GM12878 (cell line): ENCODE measurements at regions not wholly inside any gene's neighbourhood (a gene's known extent, or its start where the extent isn't known, plus 50 kb on each side); places are given as distances from the start of the nearest gene placed in this dataset.

Experiments used
- ATAC-seq: fragments of 200-7000 bp; cut with Tn5 transposase; 3 replicates; pipeline ENCODE4 v1.9.1; 2020; ENCODE audit warnings: mild to moderate bottlenecking, moderate library complexity
- BruUV-seq: library from RNA; stranded (reverse); fragments of 400-500 nt; replicated peaks from 2 replicates; lab custom pipeline; 2021; lab: Mats Ljungman, UMichigan
- CTCF ChIA-PET: fragments of 300-600 bp; sonication (Branson Sonifier 250); formaldehyde crosslinking; extraction: SDS; loops from one replicate; lab custom pipeline; 2021; ENCODE audit warnings: inconsistent platforms; lab: Yijun Ruan, JAX
- POLR2A ChIA-PET: fragments of 350-600 bp; formaldehyde crosslinking; extraction: SDS; loops from one replicate; lab custom pipeline; 2021; ENCODE audit warnings: inconsistent platforms; lab: Charles Lee
- RAD21 ChIA-PET: fragments of 300-600 bp; sonication (Branson Sonifier 250); formaldehyde crosslinking; loops from one replicate; lab custom pipeline; 2023; ENCODE audit warnings: antibody characterized with exemption; ENCODE audit not compliant: unreplicated experiment; lab: Charles Lee
- SMC1A ChIA-PET: fragments of 300-600 bp; sonication (Branson Sonifier 250); formaldehyde crosslinking; loops from one replicate; lab custom pipeline; 2023; ENCODE audit not compliant: unreplicated experiment, uncharacterized antibody; lab: Charles Lee
- DNase-seq: peaks from one replicate; pipeline ENCODE4 v3.0.0-alpha.2; 2011; ENCODE audit warnings: low read depth, low spot score
- FAIRE-seq: peaks from 3 replicates; lab custom pipeline; 2011; peaks lifted over from hg19 to GRCh38; lab: Jason Lieb, UNC
- H2AFZ ChIP-seq: 2 replicates; pipeline ENCODE4 v1.6.0; 2011; ENCODE audit warnings: low read depth, low read length, control low read depth; ENCODE audit not compliant: control insufficient read depth
- H3K27ac ChIP-seq: 2 replicates; pipeline ENCODE4 v1.5.1; 2011; ENCODE audit warnings: control low read depth; ENCODE audit not compliant: control insufficient read depth, insufficient read depth
- H3K27me3 ChIP-seq, 2 experiments: replicated peaks in 1 of 2; 2 replicates each; pipeline versions ENCODE4 v1.6.0 to v1.6.1; 2011; ENCODE audit warnings: low read length in 1 of 2; ENCODE audit not compliant: control insufficient read depth in 2 of 2, insufficient read depth in 2 of 2
- H3K36me3 ChIP-seq, 2 experiments: 2 replicates each; pipeline ENCODE4 v1.5.1; 2011; ENCODE audit warnings: low read length in 1 of 2; ENCODE audit not compliant: control insufficient read depth in 2 of 2, insufficient read depth in 2 of 2
- H3K4me1 ChIP-seq: 2 replicates; pipeline ENCODE4 v1.6.1; 2011; ENCODE audit warnings: mild to moderate bottlenecking, low read length, moderate library complexity, mixed read lengths; ENCODE audit not compliant: control insufficient read depth, insufficient read depth
- H3K4me2 ChIP-seq: 2 replicates; pipeline ENCODE4 v1.6.0; 2011; ENCODE audit warnings: control low read depth; ENCODE audit not compliant: control insufficient read depth, insufficient read depth
- H3K4me3 ChIP-seq: fragments of 200-600 bp; sonication (generic); 2 replicates; pipeline ENCODE4 v1.5.1; 2016
- H3K79me2 ChIP-seq: 2 replicates; pipeline ENCODE4 v1.6.0; 2011; ENCODE audit warnings: low read length; ENCODE audit not compliant: control insufficient read depth, insufficient read depth
- H3K9ac ChIP-seq: 2 replicates; pipeline ENCODE4 v1.8.0; 2011; ENCODE audit warnings: low read length, control low read depth, mixed read lengths; ENCODE audit not compliant: control insufficient read depth, insufficient read depth
- H3K9me3 ChIP-seq: replicated peaks from 3 replicates; pipeline ENCODE4 v1.5.1; 2011; ENCODE audit warnings: mild to moderate bottlenecking, low read length; ENCODE audit not compliant: control insufficient read depth, insufficient read depth
- H4K20me1 ChIP-seq: 2 replicates; pipeline ENCODE4 v1.6.0; 2011; ENCODE audit not compliant: control insufficient read depth, insufficient read depth
- CHD4 ChIP-seq: fragments of 200-600 bp; sonication (generic); IDR thresholded peaks from 2 replicates; pipeline ENCODE4 v1.6.1; 2016; ENCODE audit warnings: mild to moderate bottlenecking
- EP300 ChIP-seq, 2 experiments: fragments of 150-350 bp in 1 of 2; IDR thresholded peaks; 2 replicates each; pipeline ENCODE4 v1.6.1; 2011 to 2012; ENCODE audit warnings: low read depth in 2 of 2, low read length in 2 of 2, borderline replicate concordance in 1 of 2, improper control_type of control experiment in 1 of 2, inconsistent platforms in 1 of 2; ENCODE audit not compliant: control insufficient read depth in 1 of 2
- HCFC1 ChIP-seq: fragments of 150-350 bp; IDR thresholded peaks from 2 replicates; pipeline ENCODE4 v1.6.1; 2014; ENCODE audit warnings: low read length
- HDAC2 ChIP-seq: fragments of 200-600 bp; sonication (generic); IDR thresholded peaks from 2 replicates; pipeline ENCODE4 v1.6.1; 2017
- HDAC6 ChIP-seq: fragments of 200-600 bp; sonication (generic); IDR thresholded peaks from one replicate; pipeline ENCODE4 v1.8.0; 2017; ENCODE audit warnings: antibody characterized with exemption; ENCODE audit not compliant: unreplicated experiment
- KDM1A ChIP-seq: fragments of 200-600 bp; sonication (generic); IDR thresholded peaks from 2 replicates; pipeline ENCODE4 v1.6.1; 2016; ENCODE audit warnings: borderline replicate concordance
- MEF2B ChIP-seq: fragments of 450-650 bp; IDR thresholded peaks from 2 replicates; pipeline ENCODE4 v1.6.1; 2018; ENCODE audit warnings: mild to moderate bottlenecking, moderate library complexity; ENCODE audit not compliant: partially characterized antibody, poor library complexity, severe bottlenecking
- NRF1 ChIP-seq: conservative IDR thresholded peaks from 2 replicates; pipeline ENCODE4 v1.6.1; 2011; ENCODE audit warnings: mild to moderate bottlenecking, low read depth, low read length, improper control_type of control experiment
- RCOR1 ChIP-seq: conservative IDR thresholded peaks from 2 replicates; pipeline ENCODE4 v1.6.1; 2012; ENCODE audit warnings: low read depth, low read length, improper control_type of control experiment
- RUNX3 ChIP-seq: IDR thresholded peaks from 2 replicates; pipeline ENCODE4 v1.6.1; 2012; ENCODE audit warnings: low read length, inconsistent platforms
- SMAD1 ChIP-seq: fragments of 450-650 bp; IDR thresholded peaks from 2 replicates; pipeline ENCODE4 v1.6.1; 2018; ENCODE audit warnings: mild to moderate bottlenecking, low read depth; ENCODE audit not compliant: partially characterized antibody
- SMC3 ChIP-seq: IDR thresholded peaks from 2 replicates; pipeline ENCODE4 v1.6.1; 2011; ENCODE audit warnings: low read length, improper control_type of control experiment, borderline replicate concordance
- SREBF2 ChIP-seq: IDR thresholded peaks from 2 replicates; pipeline ENCODE4 v1.6.1; 2012; ENCODE audit warnings: mild to moderate bottlenecking, low read length
- TBL1XR1 ChIP-seq: IDR thresholded peaks from 2 replicates; pipeline ENCODE4 v1.6.1; 2012; ENCODE audit warnings: low read depth, low read length, improper control_type of control experiment
- TCF3 ChIP-seq: IDR thresholded peaks from 2 replicates; pipeline ENCODE4 v1.6.1; 2012; ENCODE audit warnings: low read depth, mild to moderate bottlenecking, low read length, borderline replicate concordance; ENCODE audit not compliant: insufficient read depth
- YBX1 ChIP-seq: fragments of 450-650 bp; IDR thresholded peaks from 2 replicates; pipeline ENCODE4 v1.6.1; 2016; ENCODE audit warnings: antibody characterized with exemption
- ZNF274 ChIP-seq: IDR thresholded peaks from one replicate; pipeline ENCODE4 v1.8.0; 2011; ENCODE audit not compliant: insufficient read length, insufficient read depth
- WGBS: methylation state at CpG from one replicate; pipeline ENCODE4 v1.1.6; 2016; ENCODE audit warnings: low lambda C conversion rate; ENCODE audit not compliant: insufficient replicate concordance, insufficient coverage; ENCODE audit errors: missing lambda C conversion rate; 5-methylcytosine and 5-hydroxymethylcytosine counted together
- in situ Hi-C: fragments of 300-500 bp; cut with MboI; formaldehyde crosslinking; loops from 9 replicates; pipeline ENCODE4 v1.14.3; 2018; ENCODE audit warnings: mixed read lengths
- intact Hi-C: fragments of 100-400 bp; cut with micrococcal nuclease; formaldehyde crosslinking; loops from one replicate; pipeline ENCODE4 v1.14.2; 2022; ENCODE audit not compliant: unreplicated experiment
- TF ChIP-seq, protein P1 (sequence below): fragments of 450-650 bp; formaldehyde crosslinking; IDR thresholded peaks from 2 replicates; pipeline ENCODE4 v1.4.0; 2020; ENCODE audit warnings: mild to moderate bottlenecking, moderate library complexity
- TF ChIP-seq, protein P2 (sequence below): IDR thresholded peaks from 2 replicates; pipeline ENCODE4 v1.6.1; 2011; ENCODE audit warnings: borderline replicate concordance, low read depth, mild to moderate bottlenecking, moderate library complexity, mixed read lengths, low read length; ENCODE audit not compliant: insufficient read depth; ENCODE audit errors: extremely low read length
- TF ChIP-seq, protein P3 (sequence below): fragments of 450-650 bp; IDR thresholded peaks from 2 replicates; pipeline ENCODE4 v1.6.1; 2016; ENCODE audit warnings: mild to moderate bottlenecking

DNA sequence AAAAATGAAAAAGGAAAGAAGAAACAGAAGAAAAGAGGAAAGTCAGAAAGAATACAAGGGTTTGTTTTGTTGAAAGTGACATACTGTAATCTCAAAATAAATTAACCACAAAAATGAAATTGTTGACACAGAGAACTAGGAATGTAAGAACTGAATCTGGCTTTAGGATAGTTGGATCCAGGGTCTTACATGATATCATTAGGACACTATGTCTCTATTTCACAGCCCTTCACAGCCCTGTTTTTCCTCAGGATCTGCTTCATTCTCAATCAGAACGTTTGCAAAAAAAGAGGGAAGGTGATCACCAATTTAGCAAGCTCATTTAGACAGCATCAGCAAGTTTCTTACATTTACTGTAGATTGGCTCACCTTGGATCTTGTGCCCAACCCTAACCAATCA lies 188.5 kb upstream of the NREP start:
- in situ Hi-C loops (no loop called here), intact Hi-C loops (no loop called here)
- H2AFZ ChIP-seq, result no peak overlapping the region
- H3K27me3 ChIP-seq, result no peaks in the 10 kb centered on the region
- ChIA-PET SMC1A (interaction anchor here (1.1 kb wide), 1 partner anchor 9 kb away, joined by 4 read pairs; no protein-coding TSS in a partner anchor), RAD21 (no interaction called here), POLR2A (no interaction called here), CTCF (no interaction called here)
- no peak for FAIRE-seq
- no peaks in the 10 kb centered on the region for H3K4me1 ChIP-seq
- H3K9ac ChIP-seq, result no peak overlapping the region
- H3K36me3 ChIP-seq, result no peaks in the 10 kb centered on the region
- 6% methylated on average over 1 of the region's 1 CpG for WGBS
- H4K20me1 ChIP-seq, result no peaks in the 10 kb centered on the region
- H3K4me2 ChIP-seq, result no peak overlapping the region
- no peak overlapping the region for H3K4me3 ChIP-seq
- no peaks in the 10 kb centered on the region; the same call in 2 of the 3 replicates for H3K9me3 ChIP-seq
- no peak for DNase-seq
- TF ChIP-seq RCOR1 (no peak), SMC3 (no peak), RUNX3 (no peak), MEF2B (no peak), SREBF2 (no peak), TBL1XR1 (no peak), HCFC1 (no peak), TCF3 (no peak), HDAC6 (no peak), EP300 (IDR thresholded peaks at IDR 0.05; ENCODE audit: borderline replicate concordance in 1 of 2, control insufficient read depth in 1 of 2, low read depth in 2 of 2, low read length in 2 of 2) (no peak), HDAC2 (no peak), KDM1A (no peak), YBX1 (no peak), NRF1 (no peak), ZNF274 (no peak), CHD4 (no peak), SMAD1 (no peak)
- TF ChIP-seq, protein P1, sequence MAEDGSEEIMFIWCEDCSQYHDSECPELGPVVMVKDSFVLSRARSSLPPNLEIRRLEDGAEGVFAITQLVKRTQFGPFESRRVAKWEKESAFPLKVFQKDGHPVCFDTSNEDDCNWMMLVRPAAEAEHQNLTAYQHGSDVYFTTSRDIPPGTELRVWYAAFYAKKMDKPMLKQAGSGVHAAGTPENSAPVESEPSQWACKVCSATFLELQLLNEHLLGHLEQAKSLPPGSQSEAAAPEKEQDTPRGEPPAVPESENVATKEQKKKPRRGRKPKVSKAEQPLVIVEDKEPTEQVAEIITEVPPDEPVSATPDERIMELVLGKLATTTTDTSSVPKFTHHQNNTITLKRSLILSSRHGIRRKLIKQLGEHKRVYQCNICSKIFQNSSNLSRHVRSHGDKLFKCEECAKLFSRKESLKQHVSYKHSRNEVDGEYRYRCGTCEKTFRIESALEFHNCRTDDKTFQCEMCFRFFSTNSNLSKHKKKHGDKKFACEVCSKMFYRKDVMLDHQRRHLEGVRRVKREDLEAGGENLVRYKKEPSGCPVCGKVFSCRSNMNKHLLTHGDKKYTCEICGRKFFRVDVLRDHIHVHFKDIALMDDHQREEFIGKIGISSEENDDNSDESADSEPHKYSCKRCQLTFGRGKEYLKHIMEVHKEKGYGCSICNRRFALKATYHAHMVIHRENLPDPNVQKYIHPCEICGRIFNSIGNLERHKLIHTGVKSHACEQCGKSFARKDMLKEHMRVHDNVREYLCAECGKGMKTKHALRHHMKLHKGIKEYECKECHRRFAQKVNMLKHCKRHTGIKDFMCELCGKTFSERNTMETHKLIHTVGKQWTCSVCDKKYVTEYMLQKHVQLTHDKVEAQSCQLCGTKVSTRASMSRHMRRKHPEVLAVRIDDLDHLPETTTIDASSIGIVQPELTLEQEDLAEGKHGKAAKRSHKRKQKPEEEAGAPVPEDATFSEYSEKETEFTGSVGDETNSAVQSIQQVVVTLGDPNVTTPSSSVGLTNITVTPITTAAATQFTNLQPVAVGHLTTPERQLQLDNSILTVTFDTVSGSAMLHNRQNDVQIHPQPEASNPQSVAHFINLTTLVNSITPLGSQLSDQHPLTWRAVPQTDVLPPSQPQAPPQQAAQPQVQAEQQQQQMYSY (CRISPR knock-in tag), result no peak
- TF ChIP-seq, protein P2, sequence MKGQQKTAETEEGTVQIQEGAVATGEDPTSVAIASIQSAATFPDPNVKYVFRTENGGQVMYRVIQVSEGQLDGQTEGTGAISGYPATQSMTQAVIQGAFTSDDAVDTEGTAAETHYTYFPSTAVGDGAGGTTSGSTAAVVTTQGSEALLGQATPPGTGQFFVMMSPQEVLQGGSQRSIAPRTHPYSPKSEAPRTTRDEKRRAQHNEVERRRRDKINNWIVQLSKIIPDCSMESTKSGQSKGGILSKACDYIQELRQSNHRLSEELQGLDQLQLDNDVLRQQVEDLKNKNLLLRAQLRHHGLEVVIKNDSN, result no peak
- TF ChIP-seq, protein P3, sequence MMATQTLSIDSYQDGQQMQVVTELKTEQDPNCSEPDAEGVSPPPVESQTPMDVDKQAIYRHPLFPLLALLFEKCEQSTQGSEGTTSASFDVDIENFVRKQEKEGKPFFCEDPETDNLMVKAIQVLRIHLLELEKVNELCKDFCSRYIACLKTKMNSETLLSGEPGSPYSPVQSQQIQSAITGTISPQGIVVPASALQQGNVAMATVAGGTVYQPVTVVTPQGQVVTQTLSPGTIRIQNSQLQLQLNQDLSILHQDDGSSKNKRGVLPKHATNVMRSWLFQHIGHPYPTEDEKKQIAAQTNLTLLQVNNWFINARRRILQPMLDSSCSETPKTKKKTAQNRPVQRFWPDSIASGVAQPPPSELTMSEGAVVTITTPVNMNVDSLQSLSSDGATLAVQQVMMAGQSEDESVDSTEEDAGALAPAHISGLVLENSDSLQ, result no peak
- no TSS peak for BruUV-seq
- H3K27ac ChIP-seq, result no peak overlapping the region
- no peaks in the 10 kb centered on the region for H3K79me2 ChIP-seq
- ATAC-seq, result no peak
